Loucy (cell line): ENCODE measurements at regions not wholly inside any gene's neighbourhood (a gene's known extent, or its start where the extent isn't known, plus 50 kb on each side); places are given as distances from the start of the nearest gene placed in this dataset.
"Not testable (repeated sequence)": the region's sequence is repeated elsewhere in the genome, so short reads cannot be mapped to it uniquely, and the experiment has no call there.

Source experiments
- H2AFZ ChIP-seq: fragments of 200-600 bp; sonication (generic); 2 replicates; pipeline ENCODE4 v1.6.0; 2016; ENCODE audit warnings: antibody characterized with exemption, mild to moderate bottlenecking, low read length, moderate library complexity
- H3F3A ChIP-seq: fragments of 200-600 bp; 2 replicates; pipeline ENCODE4 v1.6.0; 2016; ENCODE audit warnings: antibody characterized with exemption, low read depth, mild to moderate bottlenecking
- H3K27me3 ChIP-seq: fragments of 200-600 bp; sonication (generic); 2 replicates; pipeline ENCODE4 v1.6.1; 2014; ENCODE audit warnings: low read length, mild to moderate bottlenecking; ENCODE audit not compliant: insufficient read depth, poor library complexity, severe bottlenecking
- H3K36me3 ChIP-seq: fragments of 200-600 bp; sonication (generic); 2 replicates; pipeline ENCODE4 v1.6.1; 2016; ENCODE audit warnings: low read length; ENCODE audit not compliant: insufficient read depth
- H3K4me1 ChIP-seq: fragments of 200-600 bp; sonication (generic); 2 replicates; pipeline ENCODE4 v1.5.1; 2014; ENCODE audit warnings: low read length, mild to moderate bottlenecking; ENCODE audit not compliant: insufficient read depth, poor library complexity, severe bottlenecking
- H3K4me2 ChIP-seq: fragments of 200-600 bp; sonication (generic); 2 replicates; pipeline ENCODE4 v1.6.0; 2014; ENCODE audit warnings: antibody characterized with exemption, low read length, low read depth, mild to moderate bottlenecking; ENCODE audit not compliant: poor library complexity, severe bottlenecking
- H3K4me3 ChIP-seq: fragments of 200-600 bp; sonication (generic); 2 replicates; pipeline ENCODE4 v1.5.1; 2014; ENCODE audit warnings: low read length, mild to moderate bottlenecking, mixed read lengths; ENCODE audit not compliant: poor library complexity, severe bottlenecking
- H3K79me2 ChIP-seq: fragments of 200-600 bp; sonication (generic); 2 replicates; pipeline ENCODE4 v1.6.1; 2014; ENCODE audit warnings: low read length; ENCODE audit not compliant: insufficient read depth
- H3K9ac ChIP-seq: fragments of 200-600 bp; sonication (generic); 2 replicates; pipeline ENCODE4 v1.6.0; 2014; ENCODE audit warnings: mild to moderate bottlenecking, low read depth, low read length, moderate library complexity; ENCODE audit not compliant: poor library complexity, severe bottlenecking
- H3K9me2 ChIP-seq: fragments of 200-600 bp; sonication (generic); replicated peaks from 2 replicates; pipeline ENCODE4 v1.6.1; 2016; ENCODE audit warnings: low read depth, low read length, mixed read lengths
- H3K9me3 ChIP-seq: fragments of 200-600 bp; sonication (generic); 2 replicates; pipeline ENCODE4 v1.6.1; 2014; ENCODE audit warnings: mild to moderate bottlenecking, antibody characterized with exemption, low read length, low read depth; ENCODE audit not compliant: insufficient read depth
- H4K20me1 ChIP-seq: fragments of 200-600 bp; sonication (generic); 2 replicates; pipeline ENCODE4 v1.6.0; 2014; ENCODE audit warnings: antibody characterized with exemption, low read length, mild to moderate bottlenecking; ENCODE audit not compliant: insufficient read depth, poor library complexity, severe bottlenecking
- CTCF ChIP-seq: fragments of 200-600 bp; sonication (generic); conservative IDR thresholded peaks from 2 replicates; pipeline ENCODE4 v1.5.1; 2014; ENCODE audit warnings: mild to moderate bottlenecking, antibody characterized with exemption, low read length
- EZH2phosphoT487 ChIP-seq: fragments of 200-600 bp; IDR thresholded peaks from 2 replicates; pipeline ENCODE4 v1.6.1; 2018; ENCODE audit warnings: antibody characterized with exemption, mild to moderate bottlenecking, moderate library complexity, borderline replicate concordance

GRCh38 chr4:28116526-28117083, 1256.0 kb downstream of the STIM2 start:
- H3K4me2 ChIP-seq, H3K9me2 ChIP-seq, H3K4me1 ChIP-seq, H3K9ac ChIP-seq, H4K20me1 ChIP-seq, H3K27me3 ChIP-seq, H3K36me3 ChIP-seq, H2AFZ ChIP-seq, H3K9me3 ChIP-seq, H3F3A ChIP-seq, H3K4me3 ChIP-seq, H3K79me2 ChIP-seq: not testable (repeated sequence)

GRCh38 chr4:28117084-28117682, 1256.5 kb downstream of the STIM2 start:
- Histone ChIP-seq H3K9me3 (no peaks in the 10 kb centered on the region), H3K4me1 (no peaks in the 10 kb centered on the region), H3K36me3 (no peaks in the 10 kb centered on the region), H3F3A (no peaks in the 10 kb centered on the region), H3K4me2 (no peak overlapping the region), H3K9me2 (no peaks in the 10 kb centered on the region), H2AFZ (no peak overlapping the region), H3K9ac (no peak overlapping the region), H3K79me2 (no peaks in the 10 kb centered on the region), H4K20me1 (no peaks in the 10 kb centered on the region), H3K4me3 (no peak overlapping the region), H3K27me3 (no peaks in the 10 kb centered on the region)
- TF ChIP-seq EZH2phosphoT487: no peak
- TF ChIP-seq CTCF: no peak

- Histone ChIP-seq H3K79me2 (no peaks in the 10 kb centered on the region), H3K9me2 (no peaks in the 10 kb centered on the region), H3K9ac (no peak overlapping the region), H3K9me3 (no peaks in the 10 kb centered on the region), H3K4me1 (no peaks in the 10 kb centered on the region), H3K4me2 (no peak overlapping the region), H2AFZ (no peak overlapping the region), H3K27me3 (no peaks in the 10 kb centered on the region), H4K20me1 (no peaks in the 10 kb centered on the region), H3K4me3 (no peak overlapping the region), H3F3A (no peaks in the 10 kb centered on the region), H3K36me3 (no peaks in the 10 kb centered on the region)
- TF ChIP-seq EZH2phosphoT487: no peak
- TF ChIP-seq CTCF: no peak
Measured at GRCh38 chr4:28146191-28146590, 1285.5 kb downstream of the STIM2 start.

GRCh38 chr4:28148221-28148620, 1287.6 kb downstream of the STIM2 start:
- Histone ChIP-seq H4K20me1 (no peaks in the 10 kb centered on the region), H3K9ac (no peak overlapping the region), H3K36me3 (no peaks in the 10 kb centered on the region), H3F3A (no peaks in the 10 kb centered on the region), H2AFZ (no peak overlapping the region), H3K4me3 (no peak overlapping the region), H3K27me3 (no peaks in the 10 kb centered on the region), H3K4me1 (no peaks in the 10 kb centered on the region), H3K9me2 (no peaks in the 10 kb centered on the region), H3K4me2 (no peak overlapping the region), H3K9me3 (no peaks in the 10 kb centered on the region), H3K79me2 (no peaks in the 10 kb centered on the region)
- no peak for TF ChIP-seq CTCF
